HepG2 (cell line): ENCODE measurements at regions not wholly inside any gene's neighbourhood (a gene's known extent, or its start where the extent isn't known, plus 50 kb on each side); places are given as distances from the start of the nearest gene placed in this dataset.

Experiments used
- ATAC-seq: fragments of 200-7000 bp; cut with Tn5 transposase; 3 replicates; pipeline ENCODE4 v1.9.1; 2020; ENCODE audit warnings: mild to moderate bottlenecking, moderate library complexity
- BruUV-seq: library from RNA; stranded (reverse); fragments of 400-500 nt; replicated peaks from 2 replicates; lab custom pipeline; 2021; lab: Mats Ljungman, UMichigan
- CTCF ChIA-PET: fragments of 300-600 bp; formaldehyde crosslinking; extraction: SDS; loops from one replicate; lab custom pipeline; 2021; ENCODE audit warnings: low total read pairs, inconsistent platforms, low intra/inter-chr PET ratio; lab: Yijun Ruan, JAX
- POLR2A ChIA-PET: fragments of 350-600 bp; sonication (Branson Sonifier 250); formaldehyde crosslinking; loops from one replicate; lab custom pipeline; 2020; ENCODE audit warnings: antibody characterized with exemption, inconsistent platforms; lab: Yijun Ruan, JAX
- DNase-seq: peaks from one replicate; pipeline ENCODE4 v3.0.0-alpha.2; 2015; ENCODE audit warnings: low spot score
- FAIRE-seq: peaks from 3 replicates; lab custom pipeline; 2011; peaks lifted over from hg19 to GRCh38; lab: Jason Lieb, UNC
- H2AFZ ChIP-seq: one replicate; pipeline ENCODE4 v1.6.1; 2011; ENCODE audit warnings: low read length, inconsistent platforms
- H3K27ac ChIP-seq: fragments of 300-600 bp; 3 replicates; pipeline ENCODE4 v1.8.0; 2011; ENCODE audit warnings: mixed run types, mild to moderate bottlenecking, mixed read lengths, low read length, inconsistent platforms; ENCODE audit not compliant: insufficient read depth; ENCODE audit errors: extremely low read length
- H3K27me3 ChIP-seq, 2 experiments: fragments of 200-600 bp in 1 of 2; 2 replicates in 1 of 2; 3 replicates in 1 of 2; pipeline versions ENCODE4 v1.6.0 to v1.8.0; 2011; ENCODE audit warnings: low read length in 2 of 2, mild to moderate bottlenecking in 2 of 2, moderate library complexity in 2 of 2, inconsistent platforms in 1 of 2; ENCODE audit not compliant: insufficient read depth in 2 of 2, control insufficient read depth in 1 of 2
- H3K36me3 ChIP-seq, 2 experiments: fragments of 200-600 bp in 1 of 2; replicated peaks in 1 of 2; 2 replicates in 1 of 2; 3 replicates in 1 of 2; pipeline versions ENCODE4 v1.5.1 to v1.8.0; 2011; ENCODE audit warnings: low read length in 2 of 2, inconsistent platforms in 1 of 2; ENCODE audit not compliant: insufficient read depth in 2 of 2, control insufficient read depth in 1 of 2
- H3K4me1 ChIP-seq: 2 replicates; pipeline ENCODE4 v1.5.1; 2012; ENCODE audit warnings: low read length, inconsistent platforms; ENCODE audit not compliant: insufficient read depth
- H3K4me2 ChIP-seq: 2 replicates; pipeline ENCODE4 v1.6.0; 2011; ENCODE audit warnings: low read depth, low read length, inconsistent platforms
- H3K4me3 ChIP-seq, 3 experiments: fragments of 200-600 bp in 1 of 3; sonication (generic), shearing (Covaris generic) in 1 of 3; replicated peaks in 1 of 3; 2 replicates each; pipeline ENCODE4 v1.5.1; 2011 to 2016; ENCODE audit warnings: low read length in 3 of 3, inconsistent platforms in 2 of 3, low read depth in 2 of 3, mild to moderate bottlenecking in 2 of 3, control low read depth in 1 of 3, mixed read lengths in 1 of 3; ENCODE audit not compliant: insufficient read depth in 1 of 3
- H3K79me2 ChIP-seq: one replicate; pipeline ENCODE4 v1.6.1; 2011; ENCODE audit warnings: low read length, inconsistent platforms; ENCODE audit not compliant: insufficient read depth
- H3K9ac ChIP-seq: 2 replicates; pipeline ENCODE4 v1.6.0; 2011; ENCODE audit warnings: mild to moderate bottlenecking, low read depth, low read length, inconsistent platforms; ENCODE audit not compliant: insufficient read depth
- H3K9me3 ChIP-seq: 2 replicates; pipeline ENCODE4 v1.5.1; 2012; ENCODE audit warnings: mild to moderate bottlenecking, low read length
- H4K20me1 ChIP-seq: 2 replicates; pipeline ENCODE4 v1.6.0; 2011; ENCODE audit warnings: inconsistent platforms, mild to moderate bottlenecking, low read length, moderate library complexity; ENCODE audit not compliant: insufficient read depth
- CC2D1A ChIP-seq: sonication (generic); formaldehyde crosslinking; IDR thresholded peaks from 2 replicates; pipeline ENCODE4 v1.8.1; 2023; ENCODE audit warnings: mild to moderate bottlenecking, missing genetic modification reagents
- GATAD2A ChIP-seq: IDR thresholded peaks from 2 replicates; pipeline ENCODE4 v1.6.1; 2016
- GLI4 ChIP-seq: sonication (generic); formaldehyde crosslinking; IDR thresholded peaks from 2 replicates; pipeline ENCODE4 v1.5.1; 2020; ENCODE audit warnings: missing genetic modification reagents, mild to moderate bottlenecking, moderate library complexity, borderline replicate concordance
- PAF1 ChIP-seq: IDR thresholded peaks from 2 replicates; pipeline ENCODE4 v1.6.1; 2016; ENCODE audit warnings: missing genetic modification reagents, missing compliant biosample characterization
- ZBTB7A ChIP-seq: sonication (generic); formaldehyde crosslinking; IDR thresholded peaks from 2 replicates; pipeline ENCODE4 v1.8.0; 2022; ENCODE audit warnings: mild to moderate bottlenecking, missing genetic modification reagents
- ZBTB7B ChIP-seq: sonication (generic); formaldehyde crosslinking; IDR thresholded peaks from 2 replicates; pipeline ENCODE4 v1.4.0; 2020; ENCODE audit warnings: missing genetic modification reagents
- ZMAT3 ChIP-seq: sonication (generic); formaldehyde crosslinking; conservative IDR thresholded peaks from 2 replicates; pipeline ENCODE4 v1.7.0; 2021; ENCODE audit warnings: missing genetic modification reagents
- ZNF101 ChIP-seq: sonication (generic); formaldehyde crosslinking; IDR thresholded peaks from 2 replicates; pipeline ENCODE4 v1.4.0; 2020; ENCODE audit warnings: mild to moderate bottlenecking, low read depth, missing genetic modification reagents, borderline replicate concordance
- ZNF720 ChIP-seq: sonication (generic); formaldehyde crosslinking; IDR thresholded peaks from 2 replicates; pipeline ENCODE4 v1.4.0; 2020; ENCODE audit warnings: missing genetic modification reagents
- WGBS: methylation state at CpG from one replicate; pipeline ENCODE4 v1.1.6; 2017; ENCODE audit warnings: low lambda C conversion rate; 5-methylcytosine and 5-hydroxymethylcytosine counted together
- in situ Hi-C: cut with HindIII; loops from 2 replicates; pipeline ENCODE4 v1.10.0; 2017; ENCODE audit warnings: low pct_unique_long_range_greater_than_20kb; ENCODE audit not compliant: extremely low pct_ligation_motif_present
- intact Hi-C: fragments of 100-400 bp; cut with micrococcal nuclease; formaldehyde crosslinking; loops from one replicate; pipeline ENCODE4 v1.10.0; 2022; ENCODE audit not compliant: unreplicated experiment
- TF ChIP-seq, protein P1 (sequence below): sonication (generic); formaldehyde crosslinking; conservative IDR thresholded peaks from 2 replicates; pipeline ENCODE4 v1.8.0; 2022; ENCODE audit warnings: low read depth, missing genetic modification reagents
- TF ChIP-seq, protein P2 (sequence below): fragments of 450-650 bp; IDR thresholded peaks from 2 replicates; pipeline ENCODE4 v1.6.1; 2017
- TF ChIP-seq, protein P3 (sequence below), 2 experiments: sonication (generic) in 1 of 2; formaldehyde crosslinking in 1 of 2; IDR thresholded peaks; 2 replicates each; pipeline versions ENCODE4 v1.6.1 to v1.9.0; 2014 to 2022; ENCODE audit warnings: antibody characterized with exemption in 1 of 2, borderline replicate concordance in 1 of 2, inconsistent platforms in 1 of 2, low read depth in 1 of 2, missing genetic modification reagents in 1 of 2

DNA sequence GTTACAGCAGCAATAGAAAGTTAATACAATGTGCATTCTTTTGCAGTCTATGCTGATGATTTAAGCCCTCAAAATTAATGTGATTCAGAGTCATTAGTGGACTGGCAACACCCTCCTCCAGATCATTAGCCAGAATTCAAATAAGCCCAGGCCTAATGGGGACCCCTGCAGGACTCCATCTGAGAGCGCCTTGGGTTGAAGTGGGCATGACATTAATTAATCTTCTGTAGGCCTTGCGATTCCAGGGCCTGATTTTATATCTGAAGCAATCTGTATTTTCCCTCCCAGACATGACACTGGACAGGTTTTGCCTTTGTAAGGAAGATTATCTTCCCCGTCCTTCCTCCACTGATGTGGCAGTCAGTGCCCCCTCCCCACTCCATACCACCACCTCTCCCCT lies 442.9 kb downstream of the FOXO1 start:
- no peaks in the 10 kb centered on the region for H3K36me3 ChIP-seq
- no peak overlapping the region for H2AFZ ChIP-seq
- H3K27ac ChIP-seq, result no peak overlapping the region
- in situ Hi-C loops (no loop called here), intact Hi-C loops (no loop called here)
- no peak overlapping the region for H3K4me2 ChIP-seq
- peaks cover 20% of the 10 kb centered on the region for H3K4me1 ChIP-seq
- no peaks in the 10 kb centered on the region for H3K79me2 ChIP-seq
- no peak for DNase-seq
- H3K9me3 ChIP-seq, result no peaks in the 10 kb centered on the region
- TF ChIP-seq ZNF101 (no peak), PAF1 (CRISPR knock-in tag) (no peak), CC2D1A (no peak), ZNF720 (no peak), ZBTB7A (CRISPR knock-in tag) (no peak), ZMAT3 (CRISPR knock-in tag) (no peak), GLI4 (CRISPR knock-in tag) (no peak)
- TF ChIP-seq, protein P1, sequence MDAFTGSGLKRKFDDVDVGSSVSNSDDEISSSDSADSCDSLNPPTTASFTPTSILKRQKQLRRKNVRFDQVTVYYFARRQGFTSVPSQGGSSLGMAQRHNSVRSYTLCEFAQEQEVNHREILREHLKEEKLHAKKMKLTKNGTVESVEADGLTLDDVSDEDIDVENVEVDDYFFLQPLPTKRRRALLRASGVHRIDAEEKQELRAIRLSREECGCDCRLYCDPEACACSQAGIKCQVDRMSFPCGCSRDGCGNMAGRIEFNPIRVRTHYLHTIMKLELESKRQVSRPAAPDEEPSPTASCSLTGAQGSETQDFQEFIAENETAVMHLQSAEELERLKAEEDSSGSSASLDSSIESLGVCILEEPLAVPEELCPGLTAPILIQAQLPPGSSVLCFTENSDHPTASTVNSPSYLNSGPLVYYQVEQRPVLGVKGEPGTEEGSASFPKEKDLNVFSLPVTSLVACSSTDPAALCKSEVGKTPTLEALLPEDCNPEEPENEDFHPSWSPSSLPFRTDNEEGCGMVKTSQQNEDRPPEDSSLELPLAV (CRISPR knock-in tag), result no peak
- BruUV-seq, result no TSS peak
- no peak for ATAC-seq
- H3K9ac ChIP-seq, result no peak overlapping the region
- no peaks in the 10 kb centered on the region for H3K27me3 ChIP-seq
- H3K4me3 ChIP-seq, result no peak overlapping the region
- ChIA-PET POLR2A (no interaction called here), CTCF (no interaction called here)
- no peak for FAIRE-seq
- WGBS, result 65% methylated on average over 2 of the region's 3 CpGs
- no peaks in the 10 kb centered on the region for H4K20me1 ChIP-seq

DNA sequence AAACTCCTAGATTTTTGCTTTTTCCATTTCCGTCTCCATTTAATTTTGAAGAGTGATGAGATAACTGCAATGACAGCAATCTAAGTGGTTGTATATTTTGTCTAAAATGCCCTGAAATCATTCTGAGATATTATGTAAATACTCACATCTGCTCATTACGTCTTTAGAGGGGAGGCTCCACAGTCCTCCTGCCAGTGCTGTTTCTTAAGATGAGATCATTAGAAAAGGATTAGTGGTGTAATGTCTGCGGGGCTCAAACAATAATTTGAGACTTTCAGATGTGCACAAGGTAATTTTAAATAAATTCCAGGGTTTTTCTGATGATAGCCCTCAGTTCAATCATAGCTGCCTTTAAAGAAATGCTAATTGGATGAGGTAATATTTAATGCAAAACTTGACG lies 437.9 kb downstream of the FOXO1 start:
- DNase-seq (no peak), FAIRE-seq (no peak), ATAC-seq (no peak)
- ChIA-PET CTCF (no interaction called here), POLR2A (no interaction called here)
- Histone ChIP-seq H4K20me1 (no peaks in the 10 kb centered on the region), H3K4me2 (no peak overlapping the region), H3K27ac (no peak overlapping the region), H3K27me3 (peaks cover 0 to 13% of the 10 kb centered on the region in 2 experiments; a peak in 1 of 5 replicates), H3K9ac (no peak overlapping the region), H3K79me2 (no peaks in the 10 kb centered on the region), H3K4me1 (no peaks in the 10 kb centered on the region), H3K9me3 (no peaks in the 10 kb centered on the region), H3K4me3 (no peak overlapping the region), H2AFZ (no peak overlapping the region), H3K36me3 (no peaks in the 10 kb centered on the region)
- intact Hi-C loops (no loop called here), in situ Hi-C loops (no loop called here)
- WGBS, result 51% methylated on average over 4 of the region's 4 CpGs
- no TSS peak for BruUV-seq
- TF ChIP-seq GATAD2A (no peak), ZBTB7B (CRISPR knock-in tag) (no peak)
- TF ChIP-seq, protein P2, sequence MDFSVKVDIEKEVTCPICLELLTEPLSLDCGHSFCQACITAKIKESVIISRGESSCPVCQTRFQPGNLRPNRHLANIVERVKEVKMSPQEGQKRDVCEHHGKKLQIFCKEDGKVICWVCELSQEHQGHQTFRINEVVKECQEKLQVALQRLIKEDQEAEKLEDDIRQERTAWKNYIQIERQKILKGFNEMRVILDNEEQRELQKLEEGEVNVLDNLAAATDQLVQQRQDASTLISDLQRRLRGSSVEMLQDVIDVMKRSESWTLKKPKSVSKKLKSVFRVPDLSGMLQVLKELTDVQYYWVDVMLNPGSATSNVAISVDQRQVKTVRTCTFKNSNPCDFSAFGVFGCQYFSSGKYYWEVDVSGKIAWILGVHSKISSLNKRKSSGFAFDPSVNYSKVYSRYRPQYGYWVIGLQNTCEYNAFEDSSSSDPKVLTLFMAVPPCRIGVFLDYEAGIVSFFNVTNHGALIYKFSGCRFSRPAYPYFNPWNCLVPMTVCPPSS, result no peak
- TF ChIP-seq, protein P3, sequence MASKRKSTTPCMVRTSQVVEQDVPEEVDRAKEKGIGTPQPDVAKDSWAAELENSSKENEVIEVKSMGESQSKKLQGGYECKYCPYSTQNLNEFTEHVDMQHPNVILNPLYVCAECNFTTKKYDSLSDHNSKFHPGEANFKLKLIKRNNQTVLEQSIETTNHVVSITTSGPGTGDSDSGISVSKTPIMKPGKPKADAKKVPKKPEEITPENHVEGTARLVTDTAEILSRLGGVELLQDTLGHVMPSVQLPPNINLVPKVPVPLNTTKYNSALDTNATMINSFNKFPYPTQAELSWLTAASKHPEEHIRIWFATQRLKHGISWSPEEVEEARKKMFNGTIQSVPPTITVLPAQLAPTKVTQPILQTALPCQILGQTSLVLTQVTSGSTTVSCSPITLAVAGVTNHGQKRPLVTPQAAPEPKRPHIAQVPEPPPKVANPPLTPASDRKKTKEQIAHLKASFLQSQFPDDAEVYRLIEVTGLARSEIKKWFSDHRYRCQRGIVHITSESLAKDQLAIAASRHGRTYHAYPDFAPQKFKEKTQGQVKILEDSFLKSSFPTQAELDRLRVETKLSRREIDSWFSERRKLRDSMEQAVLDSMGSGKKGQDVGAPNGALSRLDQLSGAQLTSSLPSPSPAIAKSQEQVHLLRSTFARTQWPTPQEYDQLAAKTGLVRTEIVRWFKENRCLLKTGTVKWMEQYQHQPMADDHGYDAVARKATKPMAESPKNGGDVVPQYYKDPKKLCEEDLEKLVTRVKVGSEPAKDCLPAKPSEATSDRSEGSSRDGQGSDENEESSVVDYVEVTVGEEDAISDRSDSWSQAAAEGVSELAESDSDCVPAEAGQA (IDR thresholded peaks at IDR 0.05; ENCODE audit: low read depth), result no peak
- TF ChIP-seq, protein P3 (CRISPR knock-in tag; IDR thresholded peaks at IDR 0.05; ENCODE audit: borderline replicate concordance), result no peak
